ENCODE measurements at regions not wholly inside any gene's neighbourhood (a gene's known extent, or its start where the extent isn't known, plus 50 kb on each side); places are given as distances from the start of the nearest gene placed in this dataset.

- no peak for DNase-seq
These were observed 109.6 kb upstream of the POU2AF2 start for GRCh38 chr11:111135778-111136570.

- DNase-seq: no peak
These were observed 110.4 kb upstream of the POU2AF2 start for GRCh38 chr11:111135101-111135500.

GRCh38 chr11:111128076-111128870, 117.3 kb upstream of the POU2AF2 start:
- no peak for DNase-seq

GRCh38 chr11:111124724-111125123, 120.8 kb upstream of the POU2AF2 start:
- DNase-seq: no peak

GRCh38 chr11:111123463-111124398, 121.8 kb upstream of the POU2AF2 start:
- no peak for DNase-seq

- no peak for DNase-seq
These were observed 124.7 kb upstream of the POU2AF2 start for GRCh38 chr11:111120696-111121302.

- DNase-seq: no peak
These were observed 125.4 kb upstream of the POU2AF2 start for GRCh38 chr11:111120161-111120560.

- no peak for DNase-seq
These were observed 125.8 kb upstream of the POU2AF2 start for GRCh38 chr11:111119751-111120150.

GRCh38 chr11:111115890-111116289, 129.6 kb upstream of the POU2AF2 start:
- DNase-seq: no peak

GRCh38 chr11:111114091-111114490, 131.4 kb upstream of the POU2AF2 start:
- no peak for DNase-seq

GRCh38 chr11:111112614-111113013, 132.9 kb upstream of the POU2AF2 start:
- DNase-seq: no peak

GRCh38 chr11:111107501-111107900, 138.0 kb upstream of the POU2AF2 start:
- DNase-seq: no peak

GRCh38 chr11:111106641-111107040, 138.9 kb upstream of the POU2AF2 start:
- DNase-seq: no peak

- no peak for DNase-seq
These were observed 140.0 kb upstream of the POU2AF2 start for GRCh38 chr11:111105566-111105965.

- no peak for DNase-seq
These were observed 141.3 kb upstream of the POU2AF2 start for GRCh38 chr11:111104185-111104584.

GRCh38 chr11:111101881-111102280, 143.6 kb upstream of the POU2AF2 start:
- DNase-seq: no peak

- DNase-seq: no peak
These were observed 146.4 kb upstream of the POU2AF2 start for GRCh38 chr11:111099028-111099713.

- DNase-seq: no peak
These were observed 147.4 kb upstream of the POU2AF2 start for GRCh38 chr11:111098091-111098490.

- peak; percentile 44 for DNase-seq
These were observed 148.3 kb upstream of the POU2AF2 start for GRCh38 chr11:111097191-111097590.

GRCh38 chr11:111095327-111095726, 150.2 kb upstream of the POU2AF2 start:
- DNase-seq: peak; percentile 20

- no peak for DNase-seq
These were observed 152.5 kb upstream of the POU2AF2 start for GRCh38 chr11:111093061-111093460.
